ENCODE measurements at regions not wholly inside any gene's neighbourhood (a gene's known extent, or its start where the extent isn't known, plus 50 kb on each side); places are given as distances from the start of the nearest gene placed in this dataset.

- no peaks in the 10 kb centered on the region for H3K27me3 ChIP-seq (replicated peaks in 1 of 4; ENCODE audit: control extremely low read depth in 1 of 4, control insufficient read depth in 3 of 4, insufficient read depth in 4 of 4, low read length in 3 of 4)
- H3K4me2 ChIP-seq (replicated peaks; ENCODE audit: low read depth, low read length, poor library complexity, severe bottlenecking) = no peak overlapping the region
- Mint-ChIP-seq H3K4me1 (no peaks in the 10 kb centered on the region), H3K27me3 (no peaks in the 10 kb centered on the region), H3K4me3 (no peak overlapping the region), H3K9me3 (ENCODE audit: insufficient read depth) (no peaks in the 10 kb centered on the region), H3K27ac (no peak overlapping the region)
- DNase-seq = no peak
- TF ChIP-seq EZH2 (IDR thresholded peaks at IDR 0.05; ENCODE audit: borderline replicate concordance, insufficient read depth, low read depth, low read length, poor library complexity, severe bottlenecking) (no peak), CTCF (IDR thresholded peaks at IDR 0.05) (no peak)
- no peaks in the 10 kb centered on the region for H3K36me3 ChIP-seq (replicated peaks in 1 of 2; ENCODE audit: control extremely low read depth in 1 of 2, control insufficient read depth in 1 of 2, extremely low read depth in 1 of 2, insufficient read depth in 2 of 2, low read length in 1 of 2)
- H4K20me1 ChIP-seq (ENCODE audit: control insufficient read depth, insufficient read depth, low read length, poor library complexity, severe bottlenecking) = no peaks in the 10 kb centered on the region
- POLR2A ChIA-PET = no interaction called here
- intact Hi-C loops (cut with micrococcal nuclease) = no loop called here
- no peaks in the 10 kb centered on the region for H3K4me1 ChIP-seq (ENCODE audit: control insufficient read depth in 2 of 2, insufficient read depth in 2 of 2, low read length in 2 of 2)
- no peak overlapping the region for H3K4me3 ChIP-seq (ENCODE audit: control extremely low read depth in 1 of 5, extremely low read depth in 1 of 5, insufficient read depth in 1 of 5, low read depth in 2 of 5, low read length in 4 of 5)
- H2AFZ ChIP-seq (ENCODE audit: insufficient read depth, low read depth, low read length, poor library complexity, severe bottlenecking) = no peak overlapping the region
- no peaks in the 10 kb centered on the region for H3K9me3 ChIP-seq (ENCODE audit: control extremely low read depth in 1 of 3, control insufficient read depth in 2 of 3, insufficient read depth in 1 of 3, low read length in 2 of 3)
- ATAC-seq (ENCODE audit: low read depth) = no peak
- CTCF ChIA-PET = no interaction called here
- no peak overlapping the region for H3K27ac ChIP-seq (ENCODE audit: low read length in 2 of 2)
- no peak overlapping the region for H3K9ac ChIP-seq (ENCODE audit: low read length)
- no peaks in the 10 kb centered on the region for H3K79me2 ChIP-seq (ENCODE audit: control insufficient read depth, insufficient read depth, low read length)
- 97% methylated on average over 5 of the region's 5 CpGs for WGBS (ENCODE audit: insufficient coverage)
These were observed 505.9 kb upstream of the CTSO start for GRCh38 chr4:156459584-156459983.

GRCh38 chr4:156456830-156457229 is 503.2 kb upstream of the CTSO start:
- Histone ChIP-seq H3K9me3 (ENCODE audit: control extremely low read depth in 1 of 3, control insufficient read depth in 2 of 3, insufficient read depth in 1 of 3, low read length in 2 of 3) (no peaks in the 10 kb centered on the region), H3K4me2 (replicated peaks; ENCODE audit: low read depth, low read length, poor library complexity, severe bottlenecking) (no peak overlapping the region), H3K27me3 (replicated peaks in 1 of 4; ENCODE audit: control extremely low read depth in 1 of 4, control insufficient read depth in 3 of 4, insufficient read depth in 4 of 4, low read length in 3 of 4) (no peaks in the 10 kb centered on the region), H3K9ac (ENCODE audit: low read length) (no peak overlapping the region), H4K20me1 (ENCODE audit: control insufficient read depth, insufficient read depth, low read length, poor library complexity, severe bottlenecking) (no peaks in the 10 kb centered on the region), H3K27ac (ENCODE audit: low read length in 2 of 2) (no peak overlapping the region), H3K36me3 (replicated peaks in 1 of 2; ENCODE audit: control extremely low read depth in 1 of 2, control insufficient read depth in 1 of 2, extremely low read depth in 1 of 2, insufficient read depth in 2 of 2, low read length in 1 of 2) (no peaks in the 10 kb centered on the region), H2AFZ (ENCODE audit: insufficient read depth, low read depth, low read length, poor library complexity, severe bottlenecking) (no peak overlapping the region), H3K4me3 (ENCODE audit: control extremely low read depth in 1 of 5, extremely low read depth in 1 of 5, insufficient read depth in 1 of 5, low read depth in 2 of 5, low read length in 4 of 5) (no peak overlapping the region), H3K79me2 (ENCODE audit: control insufficient read depth, insufficient read depth, low read length) (no peaks in the 10 kb centered on the region), H3K4me1 (ENCODE audit: control insufficient read depth in 2 of 2, insufficient read depth in 2 of 2, low read length in 2 of 2) (no peaks in the 10 kb centered on the region)
- no CpG with 5 or more reads among the region's 2 CpGs for WGBS (ENCODE audit: insufficient coverage)
- TF ChIP-seq EZH2 (IDR thresholded peaks at IDR 0.05; ENCODE audit: borderline replicate concordance, insufficient read depth, low read depth, low read length, poor library complexity, severe bottlenecking) (no peak), CTCF (IDR thresholded peaks at IDR 0.05) (no peak)
- no peak for DNase-seq
- Mint-ChIP-seq H3K4me1 (no peaks in the 10 kb centered on the region), H3K4me3 (no peak overlapping the region), H3K27me3 (no peaks in the 10 kb centered on the region), H3K9me3 (ENCODE audit: insufficient read depth) (no peaks in the 10 kb centered on the region), H3K27ac (no peak overlapping the region)
- no peak for ATAC-seq (ENCODE audit: low read depth)
- intact Hi-C loops (cut with micrococcal nuclease) = no loop called here
- POLR2A ChIA-PET = no interaction called here
- CTCF ChIA-PET = no interaction called here

Measured in B cell (primary cell).